KMS-11 (cell line): ENCODE measurements at regions not wholly inside any gene's neighbourhood (a gene's known extent, or its start where the extent isn't known, plus 50 kb on each side); places are given as distances from the start of the nearest gene placed in this dataset.

Experiments used
- H2AFZ ChIP-seq: fragments of 200-600 bp; sonication (generic); 2 replicates; pipeline ENCODE4 v1.6.1; 2016; ENCODE audit warnings: antibody characterized with exemption, mixed run types, low read depth
- H3K27ac ChIP-seq: fragments of 200-600 bp; sonication (generic); 2 replicates; pipeline ENCODE4 v1.6.1; 2016; ENCODE audit warnings: mild to moderate bottlenecking, mixed run types
- H3K27me3 ChIP-seq: fragments of 200-600 bp; sonication (generic); 2 replicates; pipeline ENCODE4 v1.6.1; 2017; ENCODE audit warnings: mild to moderate bottlenecking, low read depth, mixed run types, moderate library complexity; ENCODE audit not compliant: insufficient read depth
- H3K36me3 ChIP-seq: fragments of 200-600 bp; sonication (generic); 2 replicates; pipeline ENCODE4 v1.6.1; 2017; ENCODE audit warnings: mild to moderate bottlenecking, mixed run types; ENCODE audit not compliant: insufficient read depth
- H3K4me1 ChIP-seq: fragments of 200-600 bp; sonication (generic); 2 replicates; pipeline ENCODE4 v1.6.1; 2016; ENCODE audit warnings: mild to moderate bottlenecking, low read depth, mixed run types; ENCODE audit not compliant: poor library complexity, severe bottlenecking
- H3K4me2 ChIP-seq: fragments of 200-600 bp; sonication (generic); 2 replicates; pipeline ENCODE4 v1.7.0; 2016; ENCODE audit warnings: mild to moderate bottlenecking, mixed run types
- H3K4me3 ChIP-seq: fragments of 200-600 bp; sonication (generic); IDR thresholded peaks from 2 replicates; pipeline ENCODE4 v1.6.1; 2017; ENCODE audit warnings: low read depth, low read length, mixed read lengths; ENCODE audit not compliant: insufficient read depth
- H3K79me2 ChIP-seq: fragments of 200-600 bp; sonication (generic); 2 replicates; pipeline ENCODE4 v1.6.1; 2016; ENCODE audit warnings: low read depth, mixed run types; ENCODE audit not compliant: insufficient read depth
- H3K9ac ChIP-seq: fragments of 200-600 bp; sonication (generic); 2 replicates; pipeline ENCODE4 v1.6.1; 2016; ENCODE audit warnings: mild to moderate bottlenecking, mixed run types
- H4K20me1 ChIP-seq: fragments of 200-600 bp; sonication (generic); 2 replicates; pipeline ENCODE4 v1.6.1; 2016; ENCODE audit warnings: mild to moderate bottlenecking, mixed run types; ENCODE audit not compliant: insufficient read depth
- TF ChIP-seq, protein P1 (sequence below): fragments of 200-600 bp; sonication (generic); conservative IDR thresholded peaks from 2 replicates; pipeline ENCODE4 v1.6.1; 2017; ENCODE audit warnings: low read depth, mild to moderate bottlenecking, antibody characterized with exemption, low read length, moderate library complexity, mixed read lengths

DNA sequence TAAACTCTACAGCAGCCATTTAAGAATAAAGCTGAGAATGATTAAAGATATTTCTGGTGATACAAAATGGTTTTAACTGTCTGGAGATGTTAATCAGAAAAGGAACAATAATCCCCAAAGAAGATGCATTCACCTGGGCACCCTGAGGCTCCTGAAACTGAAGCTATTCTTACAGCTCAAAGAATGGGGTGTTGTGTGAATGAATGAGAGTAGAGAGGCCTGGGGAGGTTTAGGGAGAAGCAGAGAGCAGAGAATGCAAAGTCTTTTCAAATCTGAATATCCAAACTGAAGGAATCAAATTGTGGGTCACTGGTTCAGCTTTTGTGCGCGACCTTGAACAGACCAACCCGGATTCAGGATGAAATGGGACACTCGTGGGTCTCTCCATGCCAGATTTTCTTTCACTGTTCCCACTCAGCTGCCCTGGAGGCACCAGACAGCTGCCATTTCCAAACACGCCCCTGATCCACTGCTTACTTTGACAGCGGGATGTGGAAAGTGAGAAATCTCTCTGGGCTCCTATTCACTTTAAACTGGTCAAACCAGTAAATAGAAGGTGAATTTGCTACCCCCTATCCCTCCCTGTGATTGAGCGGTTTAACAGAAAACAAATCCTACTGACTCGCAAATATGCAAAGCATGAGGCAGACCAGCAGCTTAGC is 485.5 kb upstream of the THBS1 start:
- H3K4me2 ChIP-seq, result no peak overlapping the region
- no peak overlapping the region for H3K4me3 ChIP-seq
- H2AFZ ChIP-seq, result no peak overlapping the region
- no peaks in the 10 kb centered on the region for H3K4me1 ChIP-seq
- no peak overlapping the region for H3K9ac ChIP-seq
- H3K36me3 ChIP-seq, result no peaks in the 10 kb centered on the region
- no peaks in the 10 kb centered on the region for H3K79me2 ChIP-seq
- H3K27ac ChIP-seq, result no peak overlapping the region
- TF ChIP-seq, protein P1, sequence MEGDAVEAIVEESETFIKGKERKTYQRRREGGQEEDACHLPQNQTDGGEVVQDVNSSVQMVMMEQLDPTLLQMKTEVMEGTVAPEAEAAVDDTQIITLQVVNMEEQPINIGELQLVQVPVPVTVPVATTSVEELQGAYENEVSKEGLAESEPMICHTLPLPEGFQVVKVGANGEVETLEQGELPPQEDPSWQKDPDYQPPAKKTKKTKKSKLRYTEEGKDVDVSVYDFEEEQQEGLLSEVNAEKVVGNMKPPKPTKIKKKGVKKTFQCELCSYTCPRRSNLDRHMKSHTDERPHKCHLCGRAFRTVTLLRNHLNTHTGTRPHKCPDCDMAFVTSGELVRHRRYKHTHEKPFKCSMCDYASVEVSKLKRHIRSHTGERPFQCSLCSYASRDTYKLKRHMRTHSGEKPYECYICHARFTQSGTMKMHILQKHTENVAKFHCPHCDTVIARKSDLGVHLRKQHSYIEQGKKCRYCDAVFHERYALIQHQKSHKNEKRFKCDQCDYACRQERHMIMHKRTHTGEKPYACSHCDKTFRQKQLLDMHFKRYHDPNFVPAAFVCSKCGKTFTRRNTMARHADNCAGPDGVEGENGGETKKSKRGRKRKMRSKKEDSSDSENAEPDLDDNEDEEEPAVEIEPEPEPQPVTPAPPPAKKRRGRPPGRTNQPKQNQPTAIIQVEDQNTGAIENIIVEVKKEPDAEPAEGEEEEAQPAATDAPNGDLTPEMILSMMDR, result no peak
- no peaks in the 10 kb centered on the region for H3K27me3 ChIP-seq
- H4K20me1 ChIP-seq, result no peaks in the 10 kb centered on the region

GRCh38 chr15:39096608-39097205 is 484.2 kb upstream of the THBS1 start:
- TF ChIP-seq, protein P1, result no peak
- Histone ChIP-seq H3K9ac (no peak overlapping the region), H2AFZ (no peak overlapping the region), H4K20me1 (no peaks in the 10 kb centered on the region), H3K4me2 (no peak overlapping the region), H3K27ac (no peak overlapping the region), H3K27me3 (no peaks in the 10 kb centered on the region), H3K4me1 (no peaks in the 10 kb centered on the region), H3K4me3 (no peak overlapping the region), H3K79me2 (no peaks in the 10 kb centered on the region), H3K36me3 (no peaks in the 10 kb centered on the region)

GRCh38 chr15:39099524-39099923 is 481.4 kb upstream of the THBS1 start:
- no peak overlapping the region for H3K27ac ChIP-seq
- no peak overlapping the region for H3K9ac ChIP-seq
- no peak overlapping the region for H3K4me2 ChIP-seq
- no peaks in the 10 kb centered on the region for H3K36me3 ChIP-seq
- no peak overlapping the region for H3K4me3 ChIP-seq
- no peak overlapping the region for H2AFZ ChIP-seq
- TF ChIP-seq, protein P1, result no peak
- no peaks in the 10 kb centered on the region for H3K27me3 ChIP-seq
- H3K4me1 ChIP-seq, result no peaks in the 10 kb centered on the region
- H3K79me2 ChIP-seq, result no peaks in the 10 kb centered on the region
- H4K20me1 ChIP-seq, result no peaks in the 10 kb centered on the region

DNA sequence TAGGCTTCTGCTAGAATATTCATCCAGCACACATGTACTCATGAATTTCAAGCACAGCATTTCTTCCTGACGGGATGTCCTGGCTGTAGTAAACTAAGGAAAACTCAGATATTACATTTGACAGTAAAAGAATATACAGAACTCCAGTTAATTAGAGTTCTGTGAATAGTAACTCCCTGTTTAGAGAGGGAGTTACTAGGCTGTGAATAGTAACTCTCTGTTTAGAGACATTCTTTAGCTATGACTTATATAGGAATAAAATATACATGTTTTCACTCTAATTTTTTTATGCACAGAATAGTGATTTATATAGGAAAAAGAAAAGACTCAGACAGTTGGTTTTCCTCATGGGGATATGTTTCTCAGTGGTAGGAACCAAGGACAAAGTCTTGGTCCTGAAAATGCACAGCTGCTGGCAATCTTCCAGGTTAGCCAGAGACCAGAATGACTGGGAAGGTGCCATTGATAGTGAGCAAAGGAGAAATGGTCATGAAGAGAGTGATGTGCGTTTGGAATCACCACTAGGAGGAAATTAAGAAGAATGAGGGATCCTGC is 480.7 kb upstream of the THBS1 start:
- Histone ChIP-seq H3K36me3 (no peaks in the 10 kb centered on the region), H3K4me2 (no peak overlapping the region), H3K4me1 (no peaks in the 10 kb centered on the region), H3K27me3 (no peaks in the 10 kb centered on the region), H3K27ac (no peak overlapping the region), H3K79me2 (no peaks in the 10 kb centered on the region), H2AFZ (no peak overlapping the region), H3K9ac (no peak overlapping the region), H3K4me3 (no peak overlapping the region), H4K20me1 (no peaks in the 10 kb centered on the region)
- TF ChIP-seq, protein P1, result no peak
